IPS-18c (cell line): ENCODE measurements at regions not wholly inside any gene's neighbourhood (a gene's known extent, or its start where the extent isn't known, plus 50 kb on each side); places are given as distances from the start of the nearest gene placed in this dataset.

Source experiments
- H3K4me3 ChIP-seq: 2 replicates; pipeline ENCODE4 v1.7.0; 2013; ENCODE audit warnings: low read depth, mild to moderate bottlenecking, low read length, moderate library complexity; ENCODE audit not compliant: insufficient read depth
- H3K9me3 ChIP-seq: one replicate; pipeline ENCODE4 v1.6.1; 2013; ENCODE audit warnings: mild to moderate bottlenecking, low read length, moderate library complexity; ENCODE audit not compliant: control insufficient read depth, insufficient read depth

GRCh38 chr7:13139436-13139835, 452.0 kb downstream of the ARL4A start:
- H3K4me3 ChIP-seq: no peak overlapping the region
- no peaks in the 10 kb centered on the region for H3K9me3 ChIP-seq

GRCh38 chr7:13144673-13145072, 457.2 kb downstream of the ARL4A start:
- no peaks in the 10 kb centered on the region for H3K9me3 ChIP-seq
- H3K4me3 ChIP-seq: no peak overlapping the region

GRCh38 chr7:13148548-13148947, 461.1 kb downstream of the ARL4A start:
- Histone ChIP-seq H3K9me3 (no peaks in the 10 kb centered on the region), H3K4me3 (no peak overlapping the region)

GRCh38 chr7:13151978-13152377, 464.5 kb downstream of the ARL4A start:
- Histone ChIP-seq H3K4me3 (no peak overlapping the region), H3K9me3 (no peaks in the 10 kb centered on the region)

- Histone ChIP-seq H3K4me3 (no peak overlapping the region), H3K9me3 (no peaks in the 10 kb centered on the region)
These were observed 465.3 kb downstream of the ARL4A start for GRCh38 chr7:13152755-13153154.

GRCh38 chr7:13153266-13153665, 465.8 kb downstream of the ARL4A start:
- Histone ChIP-seq H3K4me3 (no peak overlapping the region), H3K9me3 (no peaks in the 10 kb centered on the region)

- Histone ChIP-seq H3K4me3 (no peak overlapping the region), H3K9me3 (no peaks in the 10 kb centered on the region)
These were observed 466.3 kb downstream of the ARL4A start for GRCh38 chr7:13153742-13154141.

- Histone ChIP-seq H3K4me3 (no peak overlapping the region), H3K9me3 (no peaks in the 10 kb centered on the region)
These were observed 467.8 kb downstream of the ARL4A start for GRCh38 chr7:13155188-13155587.

- Histone ChIP-seq H3K4me3 (no peak overlapping the region), H3K9me3 (no peaks in the 10 kb centered on the region)
These were observed 471.6 kb downstream of the ARL4A start for GRCh38 chr7:13159003-13159402.

GRCh38 chr7:13159467-13160184, 472.2 kb downstream of the ARL4A start:
- Histone ChIP-seq H3K4me3 (no peak overlapping the region), H3K9me3 (no peaks in the 10 kb centered on the region)

- no peak overlapping the region for H3K4me3 ChIP-seq
These were observed 473.7 kb downstream of the ARL4A start for GRCh38 chr7:13161125-13161524.

GRCh38 chr7:13165854-13166253, 478.4 kb downstream of the ARL4A start:
- no peak overlapping the region for H3K4me3 ChIP-seq
- H3K9me3 ChIP-seq: peaks cover 2% of the 10 kb centered on the region

More at GRCh38 chr7:13161125-13161524, 473.7 kb downstream of the ARL4A start:
- H3K9me3 ChIP-seq: no peaks in the 10 kb centered on the region

GRCh38 chr7:13166801-13167200, 479.4 kb downstream of the ARL4A start:
- H3K4me3 ChIP-seq: no peak overlapping the region
- peaks cover 2% of the 10 kb centered on the region for H3K9me3 ChIP-seq

GRCh38 chr7:13169356-13169755, 481.9 kb downstream of the ARL4A start:
- H3K9me3 ChIP-seq: peaks cover 2% of the 10 kb centered on the region

GRCh38 chr7:13174991-13175390, 487.6 kb downstream of the ARL4A start:
- Histone ChIP-seq H3K9me3 (no peaks in the 10 kb centered on the region), H3K4me3 (no peak overlapping the region)

More at GRCh38 chr7:13169356-13169755, 481.9 kb downstream of the ARL4A start:
- H3K4me3 ChIP-seq: no peak overlapping the region

GRCh38 chr7:13179011-13179582, 491.7 kb downstream of the ARL4A start:
- Histone ChIP-seq H3K4me3 (no peak overlapping the region), H3K9me3 (no peaks in the 10 kb centered on the region)

- Histone ChIP-seq H3K4me3 (no peak overlapping the region), H3K9me3 (no peaks in the 10 kb centered on the region)
These were observed 492.5 kb downstream of the ARL4A start for GRCh38 chr7:13179775-13180523.

GRCh38 chr7:13181216-13181615, 493.8 kb downstream of the ARL4A start:
- no peak overlapping the region for H3K4me3 ChIP-seq
- no peaks in the 10 kb centered on the region for H3K9me3 ChIP-seq
